PFSK-1 (cell line): ENCODE measurements at regions not wholly inside any gene's neighbourhood (a gene's known extent, or its start where the extent isn't known, plus 50 kb on each side); places are given as distances from the start of the nearest gene placed in this dataset.

Experiments used
- FOXP2 ChIP-seq: optimal IDR thresholded peaks from 2 replicates; pipeline ENCODE3; 2011; ENCODE audit warnings: borderline replicate concordance, control low read depth, inconsistent platforms; ENCODE audit not compliant: insufficient read depth; ENCODE audit errors: extremely low read length, extremely low read depth
- POLR2AphosphoS5 ChIP-seq: IDR thresholded peaks from 2 replicates; pipeline ENCODE4 v1.6.1; 2012; ENCODE audit warnings: low read depth, mild to moderate bottlenecking, control low read depth, low read length, moderate library complexity
- REST ChIP-seq, 2 experiments: IDR thresholded peaks; 2 replicates each; pipeline versions ENCODE4 v1.6.1 to v1.8.0; 2011 to 2012; ENCODE audit warnings: low read depth in 2 of 2, low read length in 2 of 2, control low read depth in 1 of 2, inconsistent platforms in 1 of 2, mild to moderate bottlenecking in 1 of 2, moderate library complexity in 1 of 2; ENCODE audit not compliant: insufficient read depth in 1 of 2
- SIN3A ChIP-seq: IDR thresholded peaks from 2 replicates; pipeline ENCODE4 v1.6.1; 2012; ENCODE audit warnings: mild to moderate bottlenecking, low read length, moderate library complexity, borderline replicate concordance; ENCODE audit not compliant: insufficient read depth
- TAF1 ChIP-seq: IDR thresholded peaks from 2 replicates; pipeline ENCODE4 v1.6.1; 2012; ENCODE audit warnings: low read length, control low read depth, borderline replicate concordance; ENCODE audit not compliant: insufficient read depth

GRCh38 chr2:16851126-16851525 is 185.5 kb upstream of the CYRIA start:
- no peak for TF ChIP-seq REST (IDR thresholded peaks at IDR 0.05; ENCODE audit: insufficient read depth in 1 of 2, low read depth in 2 of 2, low read length in 2 of 2)
- no peak for TF ChIP-seq SIN3A
- TF ChIP-seq TAF1, result no peak
- TF ChIP-seq FOXP2, result no peak
- TF ChIP-seq POLR2AphosphoS5, result no peak

GRCh38 chr2:16840496-16841172 is 175.0 kb upstream of the CYRIA start:
- no peak for TF ChIP-seq SIN3A
- TF ChIP-seq FOXP2, result no peak
- TF ChIP-seq REST (IDR thresholded peaks at IDR 0.05; ENCODE audit: insufficient read depth in 1 of 2, low read depth in 2 of 2, low read length in 2 of 2), result no peak
- TF ChIP-seq TAF1, result no peak
- no peak for TF ChIP-seq POLR2AphosphoS5

- no peak for TF ChIP-seq POLR2AphosphoS5
- no peak for TF ChIP-seq SIN3A
- TF ChIP-seq REST (IDR thresholded peaks at IDR 0.05; ENCODE audit: insufficient read depth in 1 of 2, low read depth in 2 of 2, low read length in 2 of 2), result no peak
- TF ChIP-seq FOXP2, result no peak
- TF ChIP-seq TAF1, result no peak
These were observed 167.3 kb upstream of the CYRIA start for GRCh38 chr2:16832910-16833309.

- TF ChIP-seq FOXP2 (no peak), SIN3A (no peak), TAF1 (no peak), REST (IDR thresholded peaks at IDR 0.05; ENCODE audit: insufficient read depth in 1 of 2, low read depth in 2 of 2, low read length in 2 of 2) (no peak), POLR2AphosphoS5 (no peak)
These were observed 163.2 kb upstream of the CYRIA start for GRCh38 chr2:16828828-16829160.
